OCI-LY1 (cell line): ENCODE measurements at regions not wholly inside any gene's neighbourhood (a gene's known extent, or its start where the extent isn't known, plus 50 kb on each side); places are given as distances from the start of the nearest gene placed in this dataset.

Source experiments
- CTCF ChIP-seq: fragments of 200-600 bp; sonication (generic), shearing (Covaris generic); IDR thresholded peaks from 2 replicates; pipeline ENCODE4 v1.5.1; 2017; ENCODE audit warnings: mild to moderate bottlenecking, antibody characterized with exemption, low read length, moderate library complexity, mixed read lengths
- EZH2 ChIP-seq: fragments of 200-600 bp; sonication (generic), shearing (Covaris generic); IDR thresholded peaks from 2 replicates; pipeline ENCODE4 v1.8.0; 2017; ENCODE audit warnings: borderline replicate concordance, mixed run types, mild to moderate bottlenecking, antibody characterized with exemption, low read length, moderate library complexity, mixed read lengths

GRCh38 chr3:81195478-81195877 lies 566.0 kb downstream of the GBE1 start:
- no peak for TF ChIP-seq CTCF
- TF ChIP-seq EZH2, result no peak
